ENCODE measurements at regions not wholly inside any gene's neighbourhood (a gene's known extent, or its start where the extent isn't known, plus 50 kb on each side); places are given as distances from the start of the nearest gene placed in this dataset.

DNA sequence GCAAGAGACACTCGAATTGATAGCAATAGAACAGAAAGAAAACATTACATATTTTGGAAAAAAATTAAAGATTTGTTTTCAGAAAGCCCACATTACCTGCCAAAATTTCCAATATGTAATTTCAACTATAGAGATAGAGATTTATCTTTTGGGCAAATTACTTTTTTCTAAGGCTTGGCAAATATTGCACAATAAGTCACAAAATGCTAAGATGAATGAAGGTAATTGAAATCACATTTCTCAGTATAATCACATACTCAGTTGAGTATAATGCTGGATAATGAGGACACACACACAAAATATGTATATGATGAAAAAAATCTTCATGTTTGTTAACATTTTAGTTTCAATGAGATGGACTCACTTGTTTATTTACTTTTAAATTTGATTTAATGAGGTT lies 189.2 kb upstream of the STXBP6 start:
- TF ChIP-seq, protein P1, sequence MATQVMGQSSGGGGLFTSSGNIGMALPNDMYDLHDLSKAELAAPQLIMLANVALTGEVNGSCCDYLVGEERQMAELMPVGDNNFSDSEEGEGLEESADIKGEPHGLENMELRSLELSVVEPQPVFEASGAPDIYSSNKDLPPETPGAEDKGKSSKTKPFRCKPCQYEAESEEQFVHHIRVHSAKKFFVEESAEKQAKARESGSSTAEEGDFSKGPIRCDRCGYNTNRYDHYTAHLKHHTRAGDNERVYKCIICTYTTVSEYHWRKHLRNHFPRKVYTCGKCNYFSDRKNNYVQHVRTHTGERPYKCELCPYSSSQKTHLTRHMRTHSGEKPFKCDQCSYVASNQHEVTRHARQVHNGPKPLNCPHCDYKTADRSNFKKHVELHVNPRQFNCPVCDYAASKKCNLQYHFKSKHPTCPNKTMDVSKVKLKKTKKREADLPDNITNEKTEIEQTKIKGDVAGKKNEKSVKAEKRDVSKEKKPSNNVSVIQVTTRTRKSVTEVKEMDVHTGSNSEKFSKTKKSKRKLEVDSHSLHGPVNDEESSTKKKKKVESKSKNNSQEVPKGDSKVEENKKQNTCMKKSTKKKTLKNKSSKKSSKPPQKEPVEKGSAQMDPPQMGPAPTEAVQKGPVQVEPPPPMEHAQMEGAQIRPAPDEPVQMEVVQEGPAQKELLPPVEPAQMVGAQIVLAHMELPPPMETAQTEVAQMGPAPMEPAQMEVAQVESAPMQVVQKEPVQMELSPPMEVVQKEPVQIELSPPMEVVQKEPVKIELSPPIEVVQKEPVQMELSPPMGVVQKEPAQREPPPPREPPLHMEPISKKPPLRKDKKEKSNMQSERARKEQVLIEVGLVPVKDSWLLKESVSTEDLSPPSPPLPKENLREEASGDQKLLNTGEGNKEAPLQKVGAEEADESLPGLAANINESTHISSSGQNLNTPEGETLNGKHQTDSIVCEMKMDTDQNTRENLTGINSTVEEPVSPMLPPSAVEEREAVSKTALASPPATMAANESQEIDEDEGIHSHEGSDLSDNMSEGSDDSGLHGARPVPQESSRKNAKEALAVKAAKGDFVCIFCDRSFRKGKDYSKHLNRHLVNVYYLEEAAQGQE (IDR thresholded peaks at IDR 0.05; ENCODE audit: insufficient read depth in 1 of 2, low read depth in 2 of 2, low read length in 2 of 2): no peak
- TF ChIP-seq POLR2AphosphoS5 (IDR thresholded peaks at IDR 0.05; ENCODE audit: low read depth, low read length) (no peak), TAF1 (IDR thresholded peaks at IDR 0.05; ENCODE audit: borderline replicate concordance, insufficient read depth, low read length) (no peak), FOXP2 (optimal IDR thresholded peaks at IDR 0.05; ENCODE audit: borderline replicate concordance, extremely low read depth, extremely low read length, insufficient read depth) (no peak), SIN3A (IDR thresholded peaks at IDR 0.05; ENCODE audit: borderline replicate concordance, insufficient read depth, low read length) (no peak)
